HG02642 (cell line): ENCODE measurements at regions not wholly inside any gene's neighbourhood (a gene's known extent, or its start where the extent isn't known, plus 50 kb on each side); places are given as distances from the start of the nearest gene placed in this dataset.
"Not testable (repeated sequence)": the region's sequence is repeated elsewhere in the genome, so short reads cannot be mapped to it uniquely, and the experiment has no call there.

Source experiments
- ATAC-seq: cut with Tn5 transposase; IDR thresholded peaks from one replicate; pipeline ENCODE4 v1.9.1; 2021; ENCODE audit warnings: mild to moderate bottlenecking; ENCODE audit not compliant: unreplicated experiment, poor library complexity

DNA sequence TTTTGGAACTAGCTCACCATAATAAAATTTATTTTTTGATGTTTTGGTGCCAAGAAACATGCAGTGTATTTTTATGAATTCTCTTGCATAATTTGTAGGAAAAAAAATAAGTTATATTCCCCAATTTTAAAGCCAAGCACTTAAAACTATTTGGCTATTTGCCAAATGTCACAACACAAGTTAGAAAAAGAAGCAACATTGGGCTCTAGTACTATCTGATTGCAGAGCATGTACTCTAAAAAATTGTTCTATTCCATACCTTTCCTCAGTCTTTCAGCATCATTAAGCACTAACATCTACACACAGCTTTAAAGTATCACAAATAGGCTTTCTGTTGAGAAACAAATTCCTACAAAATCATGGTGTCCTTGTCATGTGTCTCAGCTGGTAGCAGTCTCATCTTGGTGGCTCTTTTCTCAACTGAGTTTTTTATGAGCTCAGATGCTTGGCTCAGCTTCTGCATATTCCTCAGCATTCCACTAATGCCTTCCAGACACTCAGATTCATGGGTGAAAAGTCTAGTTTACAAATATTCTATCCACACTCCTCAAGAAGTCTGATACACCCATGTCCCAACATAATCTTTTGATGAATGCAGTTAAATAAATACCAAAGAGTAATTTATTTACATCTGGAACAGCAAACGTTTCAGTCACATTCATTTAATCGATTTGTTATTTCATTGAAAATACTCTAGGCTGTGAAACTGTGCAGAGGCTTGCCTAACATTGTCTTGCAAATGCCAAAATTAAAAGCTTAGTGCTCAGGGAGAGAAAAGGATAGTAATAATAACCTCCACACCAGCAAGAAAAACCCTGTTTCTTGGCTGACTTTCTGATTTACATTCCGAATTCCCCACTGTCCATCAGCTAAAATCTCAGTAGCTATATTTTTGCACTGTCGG lies 2209.9 kb downstream of the PCDH7 start:
- no peak for ATAC-seq

- ATAC-seq: no peak
Measured at GRCh38 chr4:32930700-32931099, 2210.5 kb downstream of the PCDH7 start.

- no peak for ATAC-seq
Measured at GRCh38 chr4:32931475-32931874, 2211.3 kb downstream of the PCDH7 start.

- ATAC-seq: no peak
Measured at GRCh38 chr4:32932156-32932555, 2212.0 kb downstream of the PCDH7 start.

DNA sequence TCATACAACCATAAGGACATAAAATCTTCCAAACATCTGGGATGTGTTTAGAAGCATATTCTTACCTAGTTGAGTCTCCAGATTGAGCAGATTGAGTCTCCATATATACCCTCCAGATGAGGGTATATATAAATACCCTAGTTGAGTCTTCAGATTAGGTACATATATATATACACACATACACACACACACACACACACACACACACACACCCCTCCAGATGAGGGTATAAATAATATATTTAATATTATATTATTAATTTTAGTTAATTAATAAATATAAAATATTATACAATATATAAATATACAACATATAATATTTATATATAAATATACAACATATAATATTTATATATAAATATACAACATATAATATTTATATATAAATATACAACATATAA lies 2219.1 kb downstream of the PCDH7 start:
- ATAC-seq: not testable (repeated sequence)

DNA sequence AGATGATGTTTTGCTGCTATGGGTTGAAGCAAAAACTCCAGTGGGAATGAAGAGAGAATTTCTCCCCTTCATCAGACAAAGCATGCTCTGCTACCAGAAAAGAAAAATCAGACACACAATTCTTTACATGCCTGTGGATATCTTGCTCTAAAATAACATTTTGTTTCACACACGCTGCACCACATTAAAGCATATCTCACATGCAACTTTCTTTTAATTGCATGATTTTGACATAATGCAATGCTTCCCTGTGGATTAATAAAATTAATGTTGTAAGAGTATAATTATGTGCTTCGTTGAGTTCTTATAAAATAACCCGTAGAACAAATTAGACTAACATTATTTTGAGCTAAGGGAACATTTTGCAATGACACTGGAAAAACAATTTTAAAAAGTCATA lies 2230.7 kb downstream of the PCDH7 start:
- ATAC-seq: no peak

- no peak for ATAC-seq
Measured at GRCh38 chr4:32958586-32958985, 2238.4 kb downstream of the PCDH7 start.

GRCh38 chr4:32962100-32962499 lies 2241.9 kb downstream of the PCDH7 start:
- no peak for ATAC-seq

DNA sequence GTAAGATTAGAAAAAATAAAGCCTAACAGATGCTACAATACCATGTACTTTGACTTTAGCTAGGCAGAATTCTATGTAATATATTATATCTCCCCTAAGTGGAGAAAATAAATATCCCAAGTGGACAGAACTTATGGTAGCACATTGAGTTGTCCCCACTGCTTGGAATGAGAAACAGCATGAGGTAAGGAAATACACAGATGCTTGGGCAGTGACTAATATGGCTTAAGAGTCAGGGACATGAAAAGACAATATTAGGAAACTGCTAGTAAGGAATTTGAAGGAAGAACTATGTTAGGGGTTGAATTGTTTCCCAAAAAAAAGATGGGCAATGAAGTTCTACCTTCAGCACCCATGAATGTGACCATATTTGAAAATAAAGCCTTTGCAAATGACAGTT lies 2265.1 kb downstream of the PCDH7 start:
- no peak for ATAC-seq

GRCh38 chr4:32986236-32986635 lies 2266.1 kb downstream of the PCDH7 start:
- ATAC-seq: no peak

GRCh38 chr4:32987111-32987510 lies 2266.9 kb downstream of the PCDH7 start:
- no peak for ATAC-seq

- ATAC-seq: no peak
Measured at GRCh38 chr4:32988165-32988811, 2268.1 kb downstream of the PCDH7 start.

DNA sequence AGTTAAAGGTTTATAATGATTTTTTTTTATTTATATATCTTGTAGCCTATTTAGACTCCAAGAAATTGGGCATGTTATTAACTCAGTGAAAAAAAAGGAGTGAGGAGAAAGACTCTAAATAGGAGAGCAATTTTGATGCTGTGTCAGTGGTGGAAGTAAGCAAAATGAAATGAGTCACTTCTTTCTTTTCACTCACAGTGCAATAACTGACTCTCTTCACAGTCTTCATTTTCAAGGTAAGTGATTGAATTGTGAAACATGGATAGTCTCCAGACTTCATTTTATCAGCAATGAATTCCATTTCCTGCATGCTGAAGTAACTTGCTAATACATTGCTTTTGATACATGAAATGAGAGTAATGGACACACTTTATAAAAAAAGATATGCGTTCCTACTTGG lies 2271.5 kb downstream of the PCDH7 start:
- ATAC-seq: no peak

DNA sequence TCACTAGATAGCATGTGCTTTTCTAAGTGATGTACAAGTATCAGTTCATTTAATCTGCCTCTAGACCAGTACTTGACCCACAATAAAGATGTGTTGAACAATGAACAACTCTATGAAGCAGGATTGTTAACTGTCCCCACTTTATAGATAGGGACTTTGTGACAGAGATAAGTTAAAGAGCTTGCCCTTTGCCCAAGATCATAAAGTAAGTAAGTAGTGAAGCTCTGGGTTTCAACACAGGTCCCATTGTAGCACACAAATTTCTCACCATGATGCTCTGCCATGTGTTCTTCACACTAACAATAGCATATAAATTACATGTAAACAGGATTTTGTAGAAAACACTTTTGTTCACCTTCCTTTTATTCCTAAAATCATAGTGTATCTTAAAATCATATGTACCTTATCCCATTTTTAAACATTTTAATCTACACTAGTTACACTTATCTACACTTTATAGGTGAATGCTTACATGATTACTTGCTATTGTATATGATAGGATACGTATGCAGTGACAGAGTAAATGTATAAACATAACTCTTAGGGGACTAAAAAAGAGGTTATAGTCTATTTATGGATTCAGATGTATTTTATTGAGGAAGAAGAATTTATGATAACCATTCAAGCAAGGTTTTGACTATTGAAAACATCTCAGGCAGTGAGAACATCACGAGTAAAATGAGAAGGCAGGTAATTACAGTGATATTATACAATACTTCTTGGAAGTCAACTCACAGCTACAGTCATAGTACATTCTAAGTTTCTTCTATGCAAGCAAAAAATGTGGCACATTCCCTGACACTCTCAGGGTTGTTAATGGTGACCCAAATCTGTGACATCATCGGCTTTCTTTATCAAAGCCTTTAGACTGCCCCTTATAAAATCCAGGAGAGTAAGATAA lies 2275.1 kb downstream of the PCDH7 start:
- no peak for ATAC-seq

- no peak for ATAC-seq
Measured at GRCh38 chr4:33013282-33013681, 2293.1 kb downstream of the PCDH7 start.

DNA sequence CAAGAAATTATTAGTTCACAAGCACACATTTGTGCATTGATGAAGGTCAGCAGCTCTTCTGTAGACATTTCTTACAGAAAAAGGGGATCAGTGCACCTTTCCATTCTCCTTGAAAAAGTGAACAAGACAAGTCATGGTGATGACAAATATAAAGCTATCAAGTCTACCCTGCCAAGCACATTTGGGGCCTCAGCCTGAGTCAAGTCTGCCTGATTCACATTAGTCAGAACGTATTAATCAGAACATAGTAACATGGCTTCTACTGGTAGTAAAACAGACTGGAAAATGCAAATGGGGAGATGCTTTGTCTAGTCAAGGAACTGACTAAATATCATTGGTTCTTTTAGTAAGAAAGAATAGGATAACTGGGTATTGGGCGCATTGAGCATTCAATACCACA lies 2305.1 kb downstream of the PCDH7 start:
- ATAC-seq: no peak

DNA sequence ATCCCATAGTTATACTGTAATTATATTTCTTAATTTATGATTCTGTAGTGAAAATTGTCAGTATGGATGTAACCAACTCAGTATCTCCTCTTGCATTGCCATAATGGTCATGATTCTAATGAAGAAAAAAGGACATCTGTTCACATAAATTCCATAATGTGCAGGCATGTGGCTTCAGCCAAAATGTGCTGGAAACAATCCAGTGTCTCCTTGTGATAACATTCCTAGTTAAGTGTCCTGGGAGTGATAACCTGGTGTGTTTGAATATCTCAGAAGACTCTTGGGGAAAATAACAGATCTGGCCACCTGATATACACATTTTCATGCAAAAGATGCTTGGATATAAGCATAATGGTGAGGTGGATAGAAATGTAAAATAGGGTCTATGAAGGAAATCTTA lies 2309.8 kb downstream of the PCDH7 start:
- ATAC-seq: no peak

- no peak for ATAC-seq
Measured at GRCh38 chr4:33031328-33031727, 2311.2 kb downstream of the PCDH7 start.

DNA sequence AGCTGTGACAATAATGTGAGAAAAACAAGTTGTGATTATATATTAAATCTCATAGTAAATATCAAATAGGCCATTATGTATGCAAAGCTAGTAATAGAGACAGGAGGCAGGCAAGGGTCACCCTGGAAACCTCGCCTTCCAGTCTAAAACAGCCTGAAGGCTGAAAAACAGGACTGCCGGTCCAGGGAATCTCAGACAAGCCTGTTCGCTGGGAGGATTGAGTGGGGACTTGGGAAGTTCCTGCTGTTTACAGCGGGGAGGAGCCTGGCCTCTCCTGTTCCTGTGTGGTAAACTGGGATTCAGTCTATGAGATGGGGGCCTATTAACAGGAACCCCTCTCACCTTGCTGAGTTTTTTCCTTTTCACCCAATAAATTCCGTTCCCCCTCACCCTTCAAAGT lies 2317.3 kb downstream of the PCDH7 start:
- ATAC-seq: no peak

- ATAC-seq: no peak
Measured at GRCh38 chr4:33045334-33045733, 2325.2 kb downstream of the PCDH7 start.

GRCh38 chr4:33052241-33052640 lies 2332.1 kb downstream of the PCDH7 start:
- ATAC-seq: no peak
